Frontal cortex (tissue), 3 donors: ENCODE measurements at regions not wholly inside any gene's neighbourhood (a gene's known extent, or its start where the extent isn't known, plus 50 kb on each side); places are given as distances from the start of the nearest gene placed in this dataset.

Experiments used
- DNase-seq, 2 donors: peaks; one replicate each; pipeline ENCODE4 v3.0.0; 2012; ENCODE audit warnings: low spot score in 2 of 2
- FAIRE-seq: peaks from 2 replicates; lab custom pipeline; 2012; peaks lifted over from hg19 to GRCh38; lab: Jason Lieb, UNC
- donor health status: control.
- donor health status: control.
- donor health status: control.

DNA sequence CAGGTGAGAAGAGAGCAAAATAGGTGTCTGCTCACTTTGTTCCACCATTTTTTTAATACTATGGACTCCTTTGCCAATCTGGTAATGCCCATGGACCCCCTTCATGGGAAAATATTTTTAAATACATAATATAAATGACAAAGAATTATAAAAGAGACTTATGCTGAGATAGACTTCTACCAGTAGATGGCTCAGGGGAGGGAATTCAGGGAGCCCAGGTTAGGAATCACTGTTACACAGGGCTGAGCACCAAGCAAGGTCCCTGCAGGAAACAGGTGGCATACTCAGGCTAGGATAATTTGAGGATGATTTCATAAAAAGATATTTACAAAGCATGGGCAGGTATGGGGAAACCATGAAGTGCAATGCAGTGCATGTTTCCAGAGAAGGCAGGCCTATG lies 525.9 kb downstream of the FGF9 start:
- no peak for FAIRE-seq
- no peak for DNase-seq

DNA sequence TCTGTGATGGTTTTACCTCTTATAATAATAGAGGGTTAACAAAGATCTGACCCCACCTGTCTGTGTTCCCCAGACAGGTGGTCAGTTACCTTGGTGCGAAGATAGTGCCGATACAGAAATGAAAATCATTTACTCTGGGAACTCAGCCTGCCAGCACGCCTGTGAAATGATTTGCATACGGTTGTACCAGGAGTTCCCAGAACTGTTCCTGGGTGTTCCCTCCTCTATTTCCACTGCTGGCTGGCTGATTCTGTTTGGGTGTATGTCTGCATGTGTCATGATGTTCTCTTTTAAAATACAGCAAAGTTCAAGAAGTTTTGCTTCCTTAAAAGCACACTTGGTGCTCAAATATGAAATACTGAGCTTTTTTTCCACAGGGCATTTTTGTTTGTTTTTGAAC lies 527.1 kb downstream of the FGF9 start:
- FAIRE-seq (no peak), DNase-seq (no peak)

DNA sequence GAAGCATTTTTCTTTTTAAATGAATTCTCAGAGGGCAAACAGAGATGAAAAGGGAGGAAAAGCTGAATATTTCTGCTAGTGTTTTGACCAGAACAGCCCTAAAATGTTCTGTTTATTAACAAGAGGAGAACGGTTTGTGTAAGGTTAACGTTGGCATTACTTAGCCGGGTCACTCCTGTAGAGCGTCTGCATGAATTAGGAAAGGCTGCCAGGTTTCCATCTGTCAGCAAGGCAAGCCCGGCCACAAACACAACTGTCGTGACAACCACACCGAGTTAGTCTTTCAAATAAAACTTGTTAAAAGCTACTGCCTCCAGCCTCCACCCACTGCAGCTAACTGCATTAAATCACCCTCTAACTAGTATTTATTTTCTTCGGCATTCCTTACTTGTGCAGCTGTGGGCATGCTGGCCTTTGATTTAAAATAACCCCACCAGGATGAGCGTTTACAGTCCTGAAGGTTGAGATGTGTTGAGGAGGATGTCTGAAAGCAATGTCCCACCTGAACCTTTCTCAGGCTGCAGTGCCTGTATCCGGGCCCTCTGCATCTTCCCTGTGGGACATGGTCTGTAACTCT lies 527.9 kb downstream of the FGF9 start:
- FAIRE-seq = no peak
- no peak for DNase-seq

DNA sequence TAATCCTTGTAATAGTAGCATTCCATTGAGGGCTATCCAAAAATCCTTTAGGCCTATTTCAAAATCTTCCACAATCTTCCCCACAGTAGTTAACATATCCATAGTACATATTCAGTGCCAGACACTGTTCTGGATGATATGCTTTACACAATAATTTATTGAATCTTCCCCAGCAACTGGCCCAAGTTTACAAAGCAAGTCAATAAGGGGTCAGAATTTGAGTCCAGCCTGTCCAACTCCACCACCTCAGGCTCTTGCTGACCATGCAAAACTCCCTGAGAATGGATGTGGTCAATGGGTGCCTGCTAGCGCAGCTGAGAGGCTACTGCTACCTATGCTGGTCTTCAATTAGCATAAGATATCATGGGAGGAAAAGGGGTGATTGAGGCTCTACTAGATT lies 529.6 kb downstream of the FGF9 start:
- FAIRE-seq (no peak), DNase-seq (no peak)

DNA sequence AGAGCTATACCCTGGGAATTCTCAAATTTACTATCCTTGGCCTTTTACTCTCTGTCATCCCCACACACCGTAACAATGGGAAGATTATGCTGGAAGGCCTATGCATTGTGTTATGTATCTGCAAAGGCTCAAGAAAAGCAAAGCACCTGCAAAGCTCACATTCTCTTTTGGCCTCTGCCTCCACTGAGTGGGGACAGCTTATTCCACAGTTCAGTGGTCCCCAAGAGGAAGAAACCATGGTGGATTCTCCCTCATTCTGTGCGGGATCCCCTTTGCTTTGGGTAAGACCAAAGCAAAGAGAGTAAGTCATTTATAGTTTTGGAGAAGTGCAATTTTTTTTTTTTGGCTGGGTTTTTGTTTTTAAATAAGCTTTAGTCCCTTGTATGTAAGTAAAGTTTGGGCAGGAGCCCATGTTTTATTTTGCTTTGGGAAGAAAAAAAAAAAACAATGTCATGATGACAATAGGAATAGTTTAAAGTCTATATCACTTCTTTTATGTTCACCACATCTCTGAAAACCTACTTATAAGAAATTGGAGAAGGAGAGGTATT lies 530.6 kb downstream of the FGF9 start:
- no peak for FAIRE-seq
- DNase-seq = no peak

DNA sequence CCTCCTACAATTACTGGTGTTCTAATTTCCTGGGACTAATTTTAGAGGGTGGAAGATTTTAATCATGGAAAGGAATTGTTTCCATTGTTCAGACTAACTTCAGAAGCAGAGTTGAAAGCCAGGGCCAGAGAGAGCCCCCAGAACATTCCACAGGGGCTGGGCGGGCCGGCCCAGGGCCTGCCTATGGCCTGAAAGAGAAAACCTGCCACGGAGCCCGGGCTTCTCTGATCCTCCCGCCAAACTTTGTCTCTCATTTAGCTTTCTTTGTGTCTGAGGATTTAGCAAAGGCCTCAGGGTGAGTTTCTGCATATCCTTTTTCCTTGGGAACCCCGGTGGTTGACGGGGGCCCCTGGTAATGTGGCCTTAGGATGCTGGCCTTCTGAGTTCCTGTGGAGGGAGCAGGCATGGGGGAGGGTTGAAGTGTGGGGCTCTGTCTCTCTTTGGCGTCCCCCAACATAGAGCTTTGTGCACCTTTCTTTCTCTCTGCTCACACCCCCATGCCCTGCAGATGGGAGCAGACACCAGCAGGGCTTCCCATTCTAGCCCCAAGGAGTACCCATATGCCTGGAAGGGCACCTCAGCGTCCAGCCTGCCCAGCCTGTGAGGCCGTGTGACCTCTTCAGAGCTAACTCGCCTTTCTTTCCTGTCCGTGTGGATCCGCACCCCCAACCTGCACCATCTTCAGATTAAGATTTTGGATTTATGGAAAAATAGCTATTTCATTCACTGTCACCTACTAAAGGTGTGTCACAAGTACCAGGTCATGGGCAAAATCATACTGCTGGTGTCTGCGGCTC lies 539.5 kb downstream of the FGF9 start:
- FAIRE-seq (no peak), DNase-seq (no peak)

DNA sequence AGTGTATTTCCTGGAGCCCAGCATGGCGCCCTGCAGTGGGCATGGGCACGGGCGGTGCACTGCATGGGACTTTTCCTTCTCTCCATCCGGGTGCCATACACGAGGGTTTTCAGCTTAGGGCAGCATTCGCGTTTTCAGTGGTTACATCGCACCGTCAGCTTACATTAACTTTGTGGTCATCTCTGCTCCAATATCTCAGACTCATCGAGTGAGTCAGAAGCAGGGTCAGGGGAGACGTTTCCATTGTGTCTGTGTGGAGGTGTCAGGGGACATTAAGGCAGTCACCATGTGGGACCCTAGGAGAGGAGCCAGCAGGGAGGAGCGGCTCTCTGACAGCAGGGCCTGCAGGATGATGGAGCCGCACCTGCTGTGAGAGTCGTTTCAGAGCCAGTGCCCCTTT lies 541.0 kb downstream of the FGF9 start:
- no peak for FAIRE-seq

DNA sequence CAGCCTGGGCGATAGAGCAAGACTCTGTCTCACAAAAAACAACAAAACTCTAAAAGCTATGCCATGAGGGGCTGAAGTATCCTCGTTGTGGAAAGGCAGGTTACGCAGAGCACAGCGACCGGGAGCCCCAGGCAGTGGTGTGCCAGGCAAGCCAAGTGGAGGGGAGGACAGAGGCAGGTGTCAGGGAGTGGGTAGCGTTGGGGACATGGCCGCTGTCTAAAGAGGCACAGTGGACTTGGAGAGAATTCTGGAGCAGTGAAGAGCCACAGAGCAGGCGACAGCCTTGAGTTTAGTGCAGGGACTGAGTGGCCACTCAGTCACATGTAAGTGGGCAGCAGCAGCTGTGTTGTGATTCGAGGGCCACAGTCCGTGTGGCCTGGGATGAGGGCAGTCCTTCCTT lies 541.7 kb downstream of the FGF9 start:
- no peak for DNase-seq
- FAIRE-seq = no peak

More for the DNA sequence above, 541.0 kb downstream of the FGF9 start:
- no peak for DNase-seq

DNA sequence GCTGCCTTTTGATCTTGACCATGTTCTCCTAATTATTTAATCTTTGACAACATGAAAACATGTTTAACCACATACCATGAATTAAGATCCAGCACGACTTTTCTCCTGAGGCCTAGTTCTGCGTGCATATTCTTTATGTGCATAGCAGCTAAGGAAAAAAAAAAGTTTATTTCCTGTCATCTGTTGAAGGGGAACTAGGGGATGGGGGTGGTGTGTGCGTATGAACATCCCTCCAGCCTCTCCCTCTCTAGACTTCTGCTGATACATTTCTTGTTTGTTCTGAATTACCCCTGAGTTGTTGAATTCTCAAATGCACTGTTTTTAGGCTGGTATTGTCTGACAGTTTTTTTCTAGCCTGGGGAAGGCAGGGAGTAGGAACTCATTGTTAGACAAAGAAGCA lies 543.3 kb downstream of the FGF9 start:
- FAIRE-seq (no peak), DNase-seq (no peak)

DNA sequence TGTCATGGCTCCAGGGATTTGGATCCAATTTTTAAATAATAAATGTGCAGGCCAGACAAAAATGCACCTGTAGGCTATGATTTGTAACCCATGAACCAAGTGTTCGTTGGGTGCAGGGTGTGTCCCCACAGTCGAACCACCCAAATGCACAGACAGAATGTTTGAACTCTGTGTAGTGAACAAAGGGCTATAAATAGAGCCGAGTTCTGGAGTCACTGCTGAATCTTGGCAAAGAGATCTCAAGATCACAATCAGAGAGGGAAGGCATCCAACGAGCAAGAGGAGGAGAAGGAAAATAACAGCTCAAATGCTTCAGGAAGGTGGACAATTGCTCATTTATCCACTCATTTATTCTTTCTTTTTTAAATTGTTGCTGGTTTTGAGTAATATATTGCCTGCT lies 547.9 kb downstream of the FGF9 start:
- no peak for DNase-seq
- no peak for FAIRE-seq

DNA sequence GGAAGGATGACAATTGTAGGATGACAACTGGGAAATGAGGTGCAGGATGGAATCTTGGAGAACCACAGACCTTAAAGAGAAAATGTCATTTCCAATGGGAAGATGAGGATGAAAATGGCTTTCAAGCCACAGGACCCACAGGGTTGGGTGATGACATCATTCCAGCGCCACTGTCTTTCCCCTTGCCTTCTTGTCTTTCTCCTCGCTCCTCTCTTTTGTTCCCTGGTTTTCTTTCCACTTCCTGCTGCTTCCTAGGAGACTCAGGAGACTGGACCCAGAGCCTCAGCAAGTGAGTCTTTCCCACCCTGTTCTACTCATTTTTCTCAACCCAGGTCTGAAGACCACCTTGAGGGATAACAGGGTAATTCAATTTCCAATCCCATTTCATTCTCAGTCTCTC lies 548.8 kb downstream of the FGF9 start:
- DNase-seq (no peak), FAIRE-seq (no peak)

DNA sequence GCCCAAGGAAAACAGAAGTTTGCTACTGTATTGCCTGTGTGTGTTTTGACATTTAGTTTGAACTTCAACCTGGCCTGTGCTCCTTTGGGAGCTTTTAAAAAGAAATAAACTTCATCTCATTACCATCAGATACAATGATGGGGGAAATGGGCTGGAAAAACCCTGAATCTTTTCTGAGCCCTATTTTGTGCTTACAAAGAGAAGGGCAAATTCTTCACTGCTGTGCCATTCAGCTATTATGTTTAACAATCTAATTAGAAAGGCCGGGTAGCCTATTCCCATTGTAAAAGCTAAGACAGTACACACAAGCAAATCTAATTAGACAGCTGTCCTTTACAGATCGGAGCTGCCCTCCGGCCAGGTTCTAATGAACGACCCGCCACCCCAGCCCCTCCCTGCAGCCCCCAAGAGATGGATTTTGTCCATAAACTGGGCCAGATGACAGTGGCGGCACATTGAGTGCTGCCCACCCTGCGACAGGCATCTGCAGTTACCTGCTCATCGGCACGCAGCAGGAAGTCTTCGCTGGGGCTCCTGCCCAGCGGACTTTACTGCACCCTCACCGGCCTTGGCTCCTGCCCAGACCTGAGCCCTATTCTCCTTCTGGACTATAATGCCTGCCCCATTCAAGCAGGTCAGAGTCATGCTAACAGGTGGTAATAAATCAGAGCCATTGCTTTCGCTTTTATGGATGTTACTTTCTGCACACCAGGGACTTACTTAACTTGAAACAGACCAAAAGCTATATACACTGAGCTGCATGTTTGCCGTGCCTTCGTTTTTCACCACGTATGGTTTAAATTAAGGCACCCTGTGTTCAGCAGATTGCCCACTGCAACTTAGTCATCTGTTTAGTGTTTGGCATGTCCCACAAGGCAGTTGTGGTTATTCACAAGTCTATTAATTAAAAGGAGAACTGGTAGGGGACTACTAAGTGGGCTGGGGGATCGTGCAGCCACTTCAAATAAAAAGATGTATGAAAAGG lies 549.6 kb downstream of the FGF9 start:
- DNase-seq = no peak
- FAIRE-seq = no peak

DNA sequence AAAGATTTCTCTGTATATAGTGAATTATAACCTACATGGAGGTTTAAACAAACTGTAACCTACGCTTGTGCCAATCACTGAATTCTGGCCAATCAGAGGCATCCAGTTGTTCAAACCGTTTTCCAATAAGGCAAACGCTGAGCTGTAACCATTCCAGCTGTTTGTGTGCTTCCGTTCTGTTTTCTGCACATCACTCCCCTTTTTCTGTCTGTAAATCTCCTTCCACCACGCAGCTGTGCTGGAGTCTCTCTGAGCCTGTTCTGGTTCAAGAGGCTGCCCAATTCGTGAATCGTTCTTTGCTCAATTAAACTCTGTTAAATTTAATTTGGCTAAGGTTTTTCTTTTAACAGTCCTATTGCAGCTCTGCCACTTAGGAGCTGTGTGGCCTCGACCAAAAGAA lies 552.5 kb downstream of the FGF9 start:
- FAIRE-seq = no peak
- no peak for DNase-seq

DNA sequence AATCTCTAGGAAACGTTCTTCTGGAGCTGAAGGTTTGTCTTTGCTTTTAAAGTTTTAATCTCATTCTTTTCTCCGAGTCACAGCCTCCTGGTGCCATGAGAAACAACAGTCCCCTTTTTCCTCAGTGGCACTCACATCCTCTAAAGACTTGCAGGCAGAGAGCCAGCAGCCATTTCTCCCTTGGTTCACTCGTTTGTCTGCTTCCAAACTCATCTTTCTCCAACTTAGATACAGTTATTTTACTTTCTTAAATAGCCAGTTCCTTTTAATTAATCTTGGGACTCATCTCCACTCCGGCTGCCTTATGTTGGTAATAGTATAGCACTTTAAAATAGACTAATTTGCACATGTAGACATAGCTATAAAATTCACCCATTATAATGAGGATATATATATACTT lies 555.2 kb downstream of the FGF9 start:
- no peak for FAIRE-seq

DNA sequence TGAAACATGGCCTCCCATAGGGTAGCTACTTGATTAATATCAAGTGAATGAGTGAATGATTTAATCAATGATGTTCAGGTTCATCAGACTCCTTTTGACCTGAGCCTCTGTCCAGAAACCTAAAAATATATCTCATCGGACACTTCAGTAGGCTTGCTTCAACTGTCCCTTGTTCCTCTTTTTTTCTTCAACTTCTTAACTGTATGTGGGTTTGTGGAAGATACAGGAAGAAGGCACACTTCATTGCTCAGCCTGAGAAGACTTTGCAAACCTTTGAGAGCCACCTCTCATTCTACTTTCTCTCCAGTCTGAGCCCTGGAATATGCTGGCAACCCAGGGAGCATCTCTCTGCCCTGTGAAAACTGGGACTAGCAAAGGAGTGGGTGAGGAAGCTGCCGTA lies 557.0 kb downstream of the FGF9 start:
- FAIRE-seq = no peak

More for the DNA sequence above, 555.2 kb downstream of the FGF9 start:
- DNase-seq = no peak

DNA sequence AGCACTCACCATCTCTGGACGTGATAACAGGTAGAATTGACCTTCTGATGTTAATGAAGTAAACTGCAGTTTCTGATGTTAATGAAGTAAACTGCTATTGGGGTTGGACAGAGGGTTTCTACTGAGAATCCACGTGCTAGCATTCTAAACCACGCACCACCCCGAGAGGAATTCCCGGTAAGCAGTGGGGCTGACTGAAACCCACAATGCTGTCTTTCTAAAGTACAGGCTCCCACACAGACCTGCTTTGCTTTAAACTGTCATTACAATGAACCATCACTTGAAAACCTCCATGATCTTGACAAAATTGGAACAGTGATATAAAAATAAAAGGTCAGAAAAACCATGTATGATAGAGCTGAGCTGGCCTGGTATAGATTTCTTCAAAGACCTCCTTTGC lies 559.0 kb downstream of the FGF9 start:
- no peak for DNase-seq
- FAIRE-seq = no peak

More for the DNA sequence above, 557.0 kb downstream of the FGF9 start:
- no peak for DNase-seq

DNA sequence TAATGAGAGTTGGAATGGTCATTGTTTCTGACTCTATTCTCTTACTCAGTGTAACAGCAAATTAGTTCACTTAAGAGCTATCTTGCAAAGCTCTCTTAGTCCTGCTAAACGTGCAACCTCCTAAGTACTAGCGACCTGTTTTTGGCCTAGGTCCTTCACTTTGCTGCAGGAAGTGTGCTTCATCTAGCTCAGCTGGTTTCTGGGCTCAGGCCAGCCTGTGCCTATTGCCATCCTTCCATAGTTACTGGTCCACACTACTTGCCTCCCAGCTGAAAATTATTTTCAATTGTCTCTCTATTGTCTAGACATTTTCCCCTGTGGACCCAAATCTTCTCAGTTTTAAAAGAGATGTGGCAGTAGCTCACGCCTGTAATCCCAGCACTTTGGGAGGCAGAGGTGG lies 561.3 kb downstream of the FGF9 start:
- DNase-seq (no peak), FAIRE-seq (no peak)

DNA sequence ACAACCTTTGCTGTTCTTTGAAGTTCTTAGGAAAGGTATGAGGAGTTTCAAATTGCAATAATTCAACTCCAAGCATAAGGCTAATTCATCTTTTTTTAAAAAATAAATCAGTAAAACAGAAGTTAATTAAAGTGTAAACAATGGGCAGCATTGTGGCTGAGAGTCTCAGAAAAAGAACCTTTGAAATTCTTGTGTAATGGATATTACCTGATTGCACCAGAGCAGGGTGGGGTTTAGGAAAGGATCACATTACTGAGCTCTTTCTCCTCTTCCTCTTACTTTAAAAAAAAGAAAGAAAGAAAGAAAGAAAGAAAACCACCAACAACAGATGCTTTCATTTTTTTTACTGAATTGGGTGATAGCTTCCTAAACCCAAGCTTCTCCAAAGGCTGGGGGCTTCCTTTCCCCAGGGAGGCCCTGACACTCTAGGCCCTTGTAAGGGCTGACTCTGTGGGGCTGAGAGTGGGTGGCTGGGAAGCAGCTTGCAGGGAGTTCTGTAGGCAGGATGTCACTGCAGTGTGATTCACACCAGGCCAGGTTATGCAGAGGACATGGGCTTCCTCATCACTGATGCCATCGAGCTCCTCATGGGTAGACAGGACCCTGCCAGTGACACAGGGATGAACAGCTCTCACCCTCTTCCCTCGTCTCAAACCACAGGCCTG lies 564.5 kb downstream of the FGF9 start:
- FAIRE-seq (no peak), DNase-seq (no peak)

DNA sequence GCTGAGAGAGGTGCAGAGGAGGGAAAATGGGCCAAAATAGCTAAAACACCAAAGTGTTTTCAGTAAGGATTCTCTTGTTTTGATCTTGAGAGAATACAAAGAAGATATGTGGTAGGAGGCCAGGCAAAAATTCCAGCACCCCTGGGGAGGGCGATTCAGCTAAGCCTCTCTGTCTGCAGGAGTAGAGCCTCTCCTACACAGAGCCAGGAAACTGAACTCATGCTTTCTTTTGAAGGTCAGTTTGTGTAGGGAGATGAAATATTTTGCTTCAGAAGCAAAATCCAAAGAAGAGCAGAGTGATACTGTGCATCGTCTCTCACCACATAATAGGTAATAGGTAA lies 565.0 kb downstream of the FGF9 start:
- FAIRE-seq (no peak), DNase-seq (no peak)

DNA sequence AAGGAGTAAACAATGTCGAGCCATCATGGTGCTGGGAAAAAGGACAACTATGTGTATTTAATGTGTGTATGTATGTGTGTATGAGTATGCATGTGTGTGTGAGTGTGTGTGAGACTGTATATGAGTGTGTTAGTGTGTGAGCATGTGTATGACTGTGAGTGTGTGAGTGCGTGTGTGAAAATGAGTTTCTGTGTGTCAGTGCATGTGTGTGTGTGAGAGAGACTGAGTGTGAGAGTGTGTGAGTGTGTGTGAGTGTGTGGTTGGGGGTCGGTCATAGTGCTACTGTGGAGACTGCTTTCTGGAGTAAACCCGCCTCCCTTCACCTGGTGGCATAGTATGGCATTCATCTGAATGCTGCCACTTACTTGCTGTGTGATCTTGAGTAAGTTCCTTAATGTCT lies 567.4 kb downstream of the FGF9 start:
- FAIRE-seq (no peak), DNase-seq (no peak)
